Stimulated activated CD4-positive, alpha-beta T cell treated with anti-CD3 and anti-CD28 coated beads, Interleukin-1b, Interleukin-23, amount 100 ng/mL, for 48 hours (primary cell): ENCODE measurements at regions not wholly inside any gene's neighbourhood (a gene's known extent, or its start where the extent isn't known, plus 50 kb on each side); places are given as distances from the start of the nearest gene placed in this dataset.
A peak's percentile ranks its signal among the peaks of the same experiment; 100 is the strongest.

Experiments
- DNase-seq: peaks from one replicate; pipeline ENCODE4 v3.0.0-alpha.2; 2020

GRCh38 chr6:149218471-149218870 is 99.0 kb upstream of the TAB2 start:
- no peak for DNase-seq

GRCh38 chr6:149218915-149219314 is 98.6 kb upstream of the TAB2 start:
- no peak for DNase-seq

- DNase-seq, result no peak
These were observed 96.4 kb upstream of the TAB2 start for GRCh38 chr6:149220882-149221773.

- no peak for DNase-seq
These were observed 95.8 kb upstream of the TAB2 start for GRCh38 chr6:149221774-149222070.

- no peak for DNase-seq
These were observed 94.2 kb upstream of the TAB2 start for GRCh38 chr6:149223120-149223903.

- DNase-seq, result no peak
These were observed 93.6 kb upstream of the TAB2 start for GRCh38 chr6:149223904-149224351.

- DNase-seq, result no peak
These were observed 93.1 kb upstream of the TAB2 start for GRCh38 chr6:149224399-149224798.

- DNase-seq, result no peak
These were observed 92.1 kb upstream of the TAB2 start for GRCh38 chr6:149225370-149225769.

- no peak for DNase-seq
These were observed 91.6 kb upstream of the TAB2 start for GRCh38 chr6:149225946-149226345.

GRCh38 chr6:149227796-149228195 is 89.7 kb upstream of the TAB2 start:
- no peak for DNase-seq

GRCh38 chr6:149228311-149228955 is 89.1 kb upstream of the TAB2 start:
- no peak for DNase-seq

- no peak for DNase-seq
These were observed 88.4 kb upstream of the TAB2 start for GRCh38 chr6:149229096-149229495.

GRCh38 chr6:149230712-149231460 is 86.6 kb upstream of the TAB2 start:
- DNase-seq, result no peak

- no peak for DNase-seq
These were observed 85.7 kb upstream of the TAB2 start for GRCh38 chr6:149231778-149232177.

GRCh38 chr6:149233056-149233715 is 84.3 kb upstream of the TAB2 start:
- peak; percentile 63 for DNase-seq

- peak; percentile 47 for DNase-seq
These were observed 83.2 kb upstream of the TAB2 start for GRCh38 chr6:149234051-149234962.

GRCh38 chr6:149235130-149235561 is 82.4 kb upstream of the TAB2 start:
- no peak for DNase-seq

GRCh38 chr6:149236589-149236988 is 80.9 kb upstream of the TAB2 start:
- no peak for DNase-seq

GRCh38 chr6:149237464-149237863 is 80.0 kb upstream of the TAB2 start:
- no peak for DNase-seq

GRCh38 chr6:149239573-149240209 is 77.8 kb upstream of the TAB2 start:
- DNase-seq, result no peak

- no peak for DNase-seq
These were observed 74.6 kb upstream of the TAB2 start for GRCh38 chr6:149242883-149243282.
